ENCODE measurements at regions not wholly inside any gene's neighbourhood (a gene's known extent, or its start where the extent isn't known, plus 50 kb on each side); places are given as distances from the start of the nearest gene placed in this dataset.

- DNase-seq (ENCODE audit: low spot score) (no peak), ATAC-seq (ENCODE audit: insufficient number of reproducible peaks, low FRiP score, low read depth) (peak; percentile 32)
- Histone ChIP-seq H3K9me3 (no peaks in the 10 kb centered on the region), H3K36me3 (no peaks in the 10 kb centered on the region), H3K27ac (no peak overlapping the region), H3K27me3 (replicated peaks; ENCODE audit: insufficient read depth) (no peaks in the 10 kb centered on the region), H3K4me3 (no peak overlapping the region), H3K4me1 (ENCODE audit: control insufficient read depth in 1 of 2, low read depth in 2 of 2) (peaks cover 10 to 21% of the 10 kb centered on the region in 2 donors)
- no peak for TF ChIP-seq CTCF (IDR thresholded peaks at IDR 0.05)
Observed at GRCh38 chr3:150168698-150169097, 198.0 kb upstream of the PFN2 start.

GRCh38 chr3:150165396-150166094 lies 194.8 kb upstream of the PFN2 start:
- Histone ChIP-seq H3K27ac (no peak overlapping the region), H3K9me3 (no peaks in the 10 kb centered on the region), H3K27me3 (replicated peaks; ENCODE audit: insufficient read depth) (no peaks in the 10 kb centered on the region), H3K4me1 (ENCODE audit: control insufficient read depth in 1 of 2, low read depth in 2 of 2) (peaks cover 10 to 14% of the 10 kb centered on the region in 2 donors), H3K36me3 (no peaks in the 10 kb centered on the region), H3K4me3 (no peak overlapping the region)
- TF ChIP-seq CTCF (IDR thresholded peaks at IDR 0.05), result no peak
- ATAC-seq (ENCODE audit: insufficient number of reproducible peaks, low FRiP score, low read depth) (no peak), DNase-seq (ENCODE audit: low spot score) (no peak)

- ATAC-seq (ENCODE audit: insufficient number of reproducible peaks, low FRiP score, low read depth), result no peak
- no peak for TF ChIP-seq CTCF (IDR thresholded peaks at IDR 0.05)
- no peak overlapping the region for H3K4me3 ChIP-seq
- DNase-seq (ENCODE audit: low spot score), result no peak
- no peaks in the 10 kb centered on the region for H3K4me1 ChIP-seq (ENCODE audit: control insufficient read depth in 1 of 2, low read depth in 2 of 2)
- H3K27me3 ChIP-seq (replicated peaks; ENCODE audit: insufficient read depth), result no peaks in the 10 kb centered on the region
- H3K27ac ChIP-seq, result no peak overlapping the region
- no peaks in the 10 kb centered on the region for H3K36me3 ChIP-seq
- no peaks in the 10 kb centered on the region for H3K9me3 ChIP-seq
Observed at GRCh38 chr3:150161011-150161410, 190.3 kb upstream of the PFN2 start.

- ATAC-seq (ENCODE audit: insufficient number of reproducible peaks, low FRiP score, low read depth) (peak; percentile 36), DNase-seq (ENCODE audit: low spot score) (no peak)
- no peak overlapping the region for H3K27ac ChIP-seq
- no peak overlapping the region for H3K4me3 ChIP-seq
- TF ChIP-seq CTCF (IDR thresholded peaks at IDR 0.05), result no peak
- no peaks in the 10 kb centered on the region for H3K36me3 ChIP-seq
- no peaks in the 10 kb centered on the region for H3K27me3 ChIP-seq (replicated peaks; ENCODE audit: insufficient read depth)
- no peaks in the 10 kb centered on the region for H3K9me3 ChIP-seq
- H3K4me1 ChIP-seq (ENCODE audit: control insufficient read depth in 1 of 2, low read depth in 2 of 2), result no peaks in the 10 kb centered on the region
Observed at GRCh38 chr3:150158943-150159625, 188.4 kb upstream of the PFN2 start.

GRCh38 chr3:150152567-150152966 lies 181.9 kb upstream of the PFN2 start:
- Histone ChIP-seq H3K4me3 (no peak overlapping the region), H3K4me1 (ENCODE audit: control insufficient read depth in 1 of 2, low read depth in 2 of 2) (peaks cover 14 to 18% of the 10 kb centered on the region in 2 donors), H3K9me3 (no peaks in the 10 kb centered on the region), H3K36me3 (no peaks in the 10 kb centered on the region), H3K27me3 (replicated peaks; ENCODE audit: insufficient read depth) (no peaks in the 10 kb centered on the region), H3K27ac (no peak overlapping the region)
- ATAC-seq (ENCODE audit: insufficient number of reproducible peaks, low FRiP score, low read depth), result no peak
- no peak for TF ChIP-seq CTCF (IDR thresholded peaks at IDR 0.05)
- no peak for DNase-seq (ENCODE audit: low spot score)
